ENCODE measurements at regions not wholly inside any gene's neighbourhood (a gene's known extent, or its start where the extent isn't known, plus 50 kb on each side); places are given as distances from the start of the nearest gene placed in this dataset.

DNA sequence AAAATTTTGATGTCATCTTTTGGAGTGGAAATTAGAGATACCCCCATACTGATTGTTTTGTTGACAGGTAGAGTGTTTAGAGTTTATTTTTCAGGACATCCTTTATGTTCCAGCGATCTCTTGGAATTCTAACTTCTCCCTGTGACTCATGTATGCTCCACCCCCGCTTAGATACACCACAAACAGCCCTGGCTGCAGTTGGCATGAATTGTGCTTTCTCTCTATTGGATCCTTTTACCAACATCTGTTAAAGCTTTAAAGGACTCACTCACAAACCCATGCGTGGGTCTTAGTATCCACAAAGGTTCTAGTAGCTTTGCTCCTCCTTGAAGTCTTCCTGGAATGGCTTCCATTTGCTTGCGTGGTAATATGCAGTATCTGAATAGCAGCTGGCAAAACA, 409.5 kb upstream of the POU3F3 start:
- TF ChIP-seq, protein P1, sequence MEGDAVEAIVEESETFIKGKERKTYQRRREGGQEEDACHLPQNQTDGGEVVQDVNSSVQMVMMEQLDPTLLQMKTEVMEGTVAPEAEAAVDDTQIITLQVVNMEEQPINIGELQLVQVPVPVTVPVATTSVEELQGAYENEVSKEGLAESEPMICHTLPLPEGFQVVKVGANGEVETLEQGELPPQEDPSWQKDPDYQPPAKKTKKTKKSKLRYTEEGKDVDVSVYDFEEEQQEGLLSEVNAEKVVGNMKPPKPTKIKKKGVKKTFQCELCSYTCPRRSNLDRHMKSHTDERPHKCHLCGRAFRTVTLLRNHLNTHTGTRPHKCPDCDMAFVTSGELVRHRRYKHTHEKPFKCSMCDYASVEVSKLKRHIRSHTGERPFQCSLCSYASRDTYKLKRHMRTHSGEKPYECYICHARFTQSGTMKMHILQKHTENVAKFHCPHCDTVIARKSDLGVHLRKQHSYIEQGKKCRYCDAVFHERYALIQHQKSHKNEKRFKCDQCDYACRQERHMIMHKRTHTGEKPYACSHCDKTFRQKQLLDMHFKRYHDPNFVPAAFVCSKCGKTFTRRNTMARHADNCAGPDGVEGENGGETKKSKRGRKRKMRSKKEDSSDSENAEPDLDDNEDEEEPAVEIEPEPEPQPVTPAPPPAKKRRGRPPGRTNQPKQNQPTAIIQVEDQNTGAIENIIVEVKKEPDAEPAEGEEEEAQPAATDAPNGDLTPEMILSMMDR (IDR thresholded peaks at IDR 0.05) = no peak
- TF ChIP-seq POLR2A (IDR thresholded peaks at IDR 0.05) = no peak

All from upper lobe of left lung (tissue), 4 donors.